GM10266 (cell line): ENCODE measurements at regions not wholly inside any gene's neighbourhood (a gene's known extent, or its start where the extent isn't known, plus 50 kb on each side); places are given as distances from the start of the nearest gene placed in this dataset.

Experiments
- DNase-seq: peaks from one replicate; pipeline ENCODE4 v3.0.0; 2012; ENCODE audit errors: extremely low spot score
- TF ChIP-seq, protein P1 (sequence below): IDR thresholded peaks from 2 replicates; pipeline ENCODE4 v1.5.1; 2012; ENCODE audit warnings: mild to moderate bottlenecking, low read depth; ENCODE audit not compliant: control insufficient read depth, insufficient read depth; ENCODE audit errors: missing control alignments

DNA sequence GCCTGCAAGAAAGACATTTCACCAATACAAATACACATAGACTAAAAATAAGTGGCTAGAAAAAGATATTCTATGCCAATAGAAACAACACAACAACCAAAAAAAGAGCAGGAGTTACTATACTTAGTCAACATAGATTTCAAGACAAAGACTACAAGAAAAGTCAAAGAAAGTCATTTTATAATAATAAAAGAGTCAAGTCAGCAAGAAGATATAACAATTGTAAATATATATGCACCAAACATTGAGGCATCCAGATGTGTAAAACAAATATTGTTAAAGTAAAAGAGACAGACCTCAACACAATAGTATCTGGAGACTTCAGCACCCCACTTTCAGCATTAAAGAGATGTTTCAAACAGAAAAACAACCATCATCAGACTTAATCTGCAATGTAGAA, 104.6 kb downstream of the AMY1C start:
- TF ChIP-seq, protein P1, sequence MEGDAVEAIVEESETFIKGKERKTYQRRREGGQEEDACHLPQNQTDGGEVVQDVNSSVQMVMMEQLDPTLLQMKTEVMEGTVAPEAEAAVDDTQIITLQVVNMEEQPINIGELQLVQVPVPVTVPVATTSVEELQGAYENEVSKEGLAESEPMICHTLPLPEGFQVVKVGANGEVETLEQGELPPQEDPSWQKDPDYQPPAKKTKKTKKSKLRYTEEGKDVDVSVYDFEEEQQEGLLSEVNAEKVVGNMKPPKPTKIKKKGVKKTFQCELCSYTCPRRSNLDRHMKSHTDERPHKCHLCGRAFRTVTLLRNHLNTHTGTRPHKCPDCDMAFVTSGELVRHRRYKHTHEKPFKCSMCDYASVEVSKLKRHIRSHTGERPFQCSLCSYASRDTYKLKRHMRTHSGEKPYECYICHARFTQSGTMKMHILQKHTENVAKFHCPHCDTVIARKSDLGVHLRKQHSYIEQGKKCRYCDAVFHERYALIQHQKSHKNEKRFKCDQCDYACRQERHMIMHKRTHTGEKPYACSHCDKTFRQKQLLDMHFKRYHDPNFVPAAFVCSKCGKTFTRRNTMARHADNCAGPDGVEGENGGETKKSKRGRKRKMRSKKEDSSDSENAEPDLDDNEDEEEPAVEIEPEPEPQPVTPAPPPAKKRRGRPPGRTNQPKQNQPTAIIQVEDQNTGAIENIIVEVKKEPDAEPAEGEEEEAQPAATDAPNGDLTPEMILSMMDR = no peak
- no peak for DNase-seq

DNA sequence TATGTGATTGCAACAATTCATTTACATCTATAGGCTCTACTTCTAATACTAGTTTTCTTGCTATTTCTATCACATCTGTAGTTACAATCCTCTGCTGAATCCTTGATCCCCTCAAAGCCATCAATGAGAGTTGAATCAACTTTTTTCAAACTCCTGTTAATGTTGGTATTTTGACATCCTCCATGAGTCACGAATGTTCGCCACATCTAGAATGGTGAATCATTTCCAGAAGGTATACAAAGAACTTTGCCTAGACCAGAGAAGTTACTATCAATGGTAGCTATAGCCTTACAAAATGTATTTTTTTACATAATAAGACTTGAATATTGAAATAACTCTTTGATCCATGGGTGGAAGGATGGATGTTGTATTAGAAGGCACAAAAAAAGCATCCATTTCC, 110.0 kb downstream of the AMY1C start:
- DNase-seq = no peak
- TF ChIP-seq, protein P1 = no peak

DNA sequence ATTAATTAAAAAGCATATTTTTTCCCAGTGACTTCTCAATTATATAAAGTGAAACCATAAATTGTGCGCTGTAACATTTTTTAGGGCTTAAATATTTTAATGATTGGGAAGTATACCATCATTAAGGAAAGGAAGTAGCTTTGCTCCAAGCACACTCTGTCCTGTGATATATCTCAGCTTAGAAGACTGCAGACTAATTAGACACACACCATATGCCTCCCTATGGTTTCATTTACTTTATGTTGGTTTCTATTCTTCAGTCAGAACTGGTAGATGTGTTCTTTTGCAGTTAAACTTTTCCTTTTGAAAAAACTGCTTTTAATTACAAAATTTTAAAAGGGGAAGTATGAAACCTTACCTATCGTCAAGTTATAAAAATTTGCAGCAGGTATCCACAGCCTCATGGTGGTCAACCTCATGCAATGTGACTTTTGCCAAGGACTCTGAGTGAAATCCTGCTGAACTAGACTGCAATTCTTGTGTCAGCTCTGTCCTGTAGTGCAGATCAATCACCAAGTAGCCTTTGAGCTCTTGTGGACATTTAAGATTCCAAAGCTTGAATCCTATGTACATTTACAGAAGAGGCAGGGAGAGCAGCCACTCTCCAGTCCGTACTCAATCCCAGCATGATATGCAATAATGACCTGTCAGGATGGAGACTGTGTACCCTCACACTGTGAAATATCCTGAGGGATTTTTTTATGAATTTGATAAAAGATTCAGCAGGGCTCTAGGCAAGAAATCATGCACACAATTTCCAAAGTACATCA, 149.1 kb downstream of the AMY1C start:
- no peak for DNase-seq
- TF ChIP-seq, protein P1 = no peak

DNA sequence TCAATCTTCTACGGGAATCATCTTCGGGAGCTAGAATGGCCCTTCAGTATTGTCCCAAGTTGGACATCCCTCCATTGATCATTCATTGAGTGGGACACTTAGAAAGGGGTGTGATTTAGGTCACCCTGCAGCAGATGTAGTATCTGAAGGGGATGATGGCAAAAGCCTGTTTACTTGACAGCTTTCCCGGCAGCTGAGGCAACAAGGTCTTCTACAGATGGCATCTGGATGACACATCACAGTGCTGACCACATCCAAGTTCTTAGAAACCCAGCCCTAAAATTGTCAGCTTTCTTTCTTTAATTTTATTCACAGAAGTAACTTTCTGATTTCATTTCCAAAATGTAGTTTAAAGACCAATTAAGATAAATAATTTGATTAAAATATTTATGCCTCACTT, 150.3 kb downstream of the AMY1C start:
- TF ChIP-seq, protein P1 = no peak
- DNase-seq = no peak

DNA sequence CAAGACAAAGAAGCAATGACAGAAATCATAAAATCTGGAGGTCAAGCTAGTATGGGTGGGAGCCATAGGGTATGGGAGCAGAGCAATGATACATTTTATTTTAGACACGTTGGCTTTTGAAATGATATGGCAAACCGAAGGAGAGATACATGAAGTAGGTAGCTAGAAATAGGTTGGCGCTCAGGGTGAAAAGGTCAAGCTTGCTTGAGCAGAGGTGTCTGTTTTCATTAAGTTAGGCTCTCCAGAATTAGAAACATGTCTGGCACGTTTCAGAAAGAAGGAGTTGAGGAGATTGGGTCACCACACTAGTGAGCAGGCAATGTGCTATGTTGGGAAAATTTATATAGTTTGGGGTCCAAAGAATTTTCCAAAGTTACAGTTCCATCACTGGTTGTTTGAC, 151.4 kb downstream of the AMY1C start:
- TF ChIP-seq, protein P1 = no peak
- DNase-seq = no peak

DNA sequence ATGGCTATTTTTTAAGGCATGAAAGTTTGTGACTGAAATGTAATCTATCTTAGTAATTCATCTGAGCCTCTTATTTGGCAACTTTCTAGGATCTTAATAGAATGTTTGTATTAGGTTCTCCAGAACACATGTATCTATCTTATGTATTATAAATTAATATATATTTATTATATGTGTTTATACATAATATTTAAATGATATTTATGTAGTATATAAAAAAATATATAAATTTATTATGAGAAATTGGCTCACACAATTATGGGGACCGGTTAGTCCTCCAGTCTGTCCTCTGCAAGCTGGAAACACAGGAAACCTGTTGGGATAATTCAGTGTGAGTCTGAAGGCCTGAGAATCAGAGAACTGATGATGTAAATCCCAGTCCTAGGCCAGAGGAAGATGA, 155.7 kb downstream of the AMY1C start:
- DNase-seq = no peak
- TF ChIP-seq, protein P1 = no peak

DNA sequence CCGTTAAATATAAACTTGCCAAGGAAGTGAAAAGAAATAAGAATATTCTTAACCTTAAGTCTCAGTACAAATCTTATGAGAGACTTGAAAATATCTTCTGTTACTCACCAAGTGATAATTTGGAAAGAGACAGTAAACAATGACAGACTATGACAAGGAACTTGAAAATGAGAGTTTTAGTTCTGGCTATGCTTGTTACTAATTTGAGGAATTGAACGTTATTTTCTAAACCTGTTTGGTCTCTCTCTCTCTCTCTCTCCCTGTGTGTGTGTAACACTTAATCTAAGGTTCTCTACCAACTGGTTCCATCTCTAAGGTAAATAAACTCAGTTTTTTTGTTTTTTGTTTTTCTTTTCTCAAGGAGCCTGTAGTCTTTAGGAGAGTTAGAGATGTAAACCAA, 161.8 kb downstream of the AMY1C start:
- DNase-seq = no peak
- TF ChIP-seq, protein P1 = no peak
